ENCODE measurements at regions not wholly inside any gene's neighbourhood (a gene's known extent, or its start where the extent isn't known, plus 50 kb on each side); places are given as distances from the start of the nearest gene placed in this dataset.

DNA sequence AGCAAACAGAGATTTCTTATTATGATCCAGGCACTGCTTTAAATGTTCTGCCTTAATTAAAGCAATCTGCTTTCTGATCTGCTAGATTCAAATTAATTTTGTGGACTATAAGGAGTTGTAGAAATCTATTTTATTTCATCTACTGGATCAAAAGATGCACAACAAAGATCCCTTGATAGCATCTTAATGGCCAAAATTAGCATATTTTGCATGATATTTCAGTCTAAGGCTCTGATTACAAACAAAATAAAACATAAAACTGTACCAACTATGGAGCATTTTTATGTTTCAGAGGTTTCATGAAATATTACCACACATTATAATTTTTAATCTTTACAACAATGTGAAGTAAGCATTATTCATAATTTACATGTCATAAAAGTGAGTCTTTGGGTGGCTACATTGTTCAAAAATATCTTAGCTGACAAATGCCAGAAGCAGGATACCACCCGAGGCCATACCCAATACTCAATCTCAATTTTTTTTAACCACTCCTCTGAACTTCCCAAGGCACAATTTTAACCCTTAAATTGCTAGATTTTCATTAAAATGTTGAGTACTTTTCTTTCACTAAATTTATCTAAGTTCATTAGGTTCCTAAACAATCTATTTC, 929.5 kb downstream of the KCNA4 start:
- no peak for TF ChIP-seq EZH2phosphoT487 (IDR thresholded peaks at IDR 0.05; ENCODE audit: borderline replicate concordance)
- TF ChIP-seq, protein P1, sequence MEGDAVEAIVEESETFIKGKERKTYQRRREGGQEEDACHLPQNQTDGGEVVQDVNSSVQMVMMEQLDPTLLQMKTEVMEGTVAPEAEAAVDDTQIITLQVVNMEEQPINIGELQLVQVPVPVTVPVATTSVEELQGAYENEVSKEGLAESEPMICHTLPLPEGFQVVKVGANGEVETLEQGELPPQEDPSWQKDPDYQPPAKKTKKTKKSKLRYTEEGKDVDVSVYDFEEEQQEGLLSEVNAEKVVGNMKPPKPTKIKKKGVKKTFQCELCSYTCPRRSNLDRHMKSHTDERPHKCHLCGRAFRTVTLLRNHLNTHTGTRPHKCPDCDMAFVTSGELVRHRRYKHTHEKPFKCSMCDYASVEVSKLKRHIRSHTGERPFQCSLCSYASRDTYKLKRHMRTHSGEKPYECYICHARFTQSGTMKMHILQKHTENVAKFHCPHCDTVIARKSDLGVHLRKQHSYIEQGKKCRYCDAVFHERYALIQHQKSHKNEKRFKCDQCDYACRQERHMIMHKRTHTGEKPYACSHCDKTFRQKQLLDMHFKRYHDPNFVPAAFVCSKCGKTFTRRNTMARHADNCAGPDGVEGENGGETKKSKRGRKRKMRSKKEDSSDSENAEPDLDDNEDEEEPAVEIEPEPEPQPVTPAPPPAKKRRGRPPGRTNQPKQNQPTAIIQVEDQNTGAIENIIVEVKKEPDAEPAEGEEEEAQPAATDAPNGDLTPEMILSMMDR (conservative IDR thresholded peaks at IDR 0.05; ENCODE audit: low read length): no peak

All from Loucy (cell line).